ENCODE measurements at regions not wholly inside any gene's neighbourhood (a gene's known extent, or its start where the extent isn't known, plus 50 kb on each side); places are given as distances from the start of the nearest gene placed in this dataset.
"Not testable (repeated sequence)": the region's sequence is repeated elsewhere in the genome, so short reads cannot be mapped to it uniquely, and the experiment has no call there.

DNA sequence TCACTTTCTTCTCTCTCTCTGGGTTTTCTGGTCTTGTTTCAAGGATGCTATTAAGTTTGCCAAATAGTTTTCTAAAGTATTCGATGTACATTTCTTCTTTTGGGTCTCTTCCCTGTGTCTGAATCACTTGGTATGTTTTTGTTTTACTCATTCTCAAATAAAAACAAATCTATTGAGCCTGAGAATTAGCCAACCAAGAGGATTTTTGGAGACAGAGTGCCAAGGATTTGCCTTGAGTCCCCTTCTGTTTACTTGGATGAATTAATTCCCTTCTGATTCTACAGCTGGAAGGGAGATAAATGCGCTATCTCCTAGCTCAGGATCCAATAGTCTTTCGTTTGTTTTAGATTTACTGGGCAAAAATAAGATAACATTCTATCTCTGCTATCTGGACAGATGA is 255.5 kb downstream of the SYT10 start:
- no peak for TF ChIP-seq POLR2AphosphoS5 (IDR thresholded peaks at IDR 0.05)
- TF ChIP-seq, protein P1, sequence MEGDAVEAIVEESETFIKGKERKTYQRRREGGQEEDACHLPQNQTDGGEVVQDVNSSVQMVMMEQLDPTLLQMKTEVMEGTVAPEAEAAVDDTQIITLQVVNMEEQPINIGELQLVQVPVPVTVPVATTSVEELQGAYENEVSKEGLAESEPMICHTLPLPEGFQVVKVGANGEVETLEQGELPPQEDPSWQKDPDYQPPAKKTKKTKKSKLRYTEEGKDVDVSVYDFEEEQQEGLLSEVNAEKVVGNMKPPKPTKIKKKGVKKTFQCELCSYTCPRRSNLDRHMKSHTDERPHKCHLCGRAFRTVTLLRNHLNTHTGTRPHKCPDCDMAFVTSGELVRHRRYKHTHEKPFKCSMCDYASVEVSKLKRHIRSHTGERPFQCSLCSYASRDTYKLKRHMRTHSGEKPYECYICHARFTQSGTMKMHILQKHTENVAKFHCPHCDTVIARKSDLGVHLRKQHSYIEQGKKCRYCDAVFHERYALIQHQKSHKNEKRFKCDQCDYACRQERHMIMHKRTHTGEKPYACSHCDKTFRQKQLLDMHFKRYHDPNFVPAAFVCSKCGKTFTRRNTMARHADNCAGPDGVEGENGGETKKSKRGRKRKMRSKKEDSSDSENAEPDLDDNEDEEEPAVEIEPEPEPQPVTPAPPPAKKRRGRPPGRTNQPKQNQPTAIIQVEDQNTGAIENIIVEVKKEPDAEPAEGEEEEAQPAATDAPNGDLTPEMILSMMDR (IDR thresholded peaks at IDR 0.05), result no peak
- TF ChIP-seq POLR2A (IDR thresholded peaks at IDR 0.05), result no peak
- TF ChIP-seq EP300 (IDR thresholded peaks at IDR 0.05), result no peak
- no peak overlapping the region for H3K27ac ChIP-seq
- WGBS, result 39% methylated on average over 3 of the region's 3 CpGs

DNA sequence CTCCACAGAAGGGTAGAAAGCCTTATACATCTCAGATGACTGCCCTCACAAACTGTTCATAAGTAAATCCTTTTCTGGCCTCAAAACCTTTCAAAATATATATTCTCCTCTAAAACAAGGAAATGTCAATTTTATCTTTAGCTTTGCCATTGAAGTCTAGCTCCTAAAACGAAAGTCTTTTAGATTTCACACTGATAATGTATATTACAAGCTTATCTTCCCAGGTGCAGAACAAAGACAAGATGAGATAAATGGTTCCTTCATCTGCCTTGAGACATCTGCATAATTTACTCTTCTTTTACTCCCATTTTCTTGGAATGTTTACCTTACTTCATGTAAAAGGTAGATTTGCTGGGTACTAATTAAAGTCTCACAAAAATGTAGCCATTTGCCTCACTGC is 257.1 kb downstream of the SYT10 start:
- H3K4me3 ChIP-seq, result no peak overlapping the region
- no peaks in the 10 kb centered on the region for H3K36me3 ChIP-seq
- no peak overlapping the region for H3K27ac ChIP-seq
- TF ChIP-seq POLR2AphosphoS5 (IDR thresholded peaks at IDR 0.05) (no peak), EP300 (IDR thresholded peaks at IDR 0.05) (no peak), POLR2A (IDR thresholded peaks at IDR 0.05) (no peak)
- TF ChIP-seq, protein P1 (IDR thresholded peaks at IDR 0.05), result no peak
- H3K9me3 ChIP-seq, result no peaks in the 10 kb centered on the region
- no peaks in the 10 kb centered on the region for H3K4me1 ChIP-seq
- no peak for DNase-seq (ENCODE audit: low spot score in 2 of 2)
- no peaks in the 10 kb centered on the region for H3K27me3 ChIP-seq
- WGBS, result 12% methylated on average over 1 of the region's 1 CpG

More for the DNA sequence above, 255.5 kb downstream of the SYT10 start:
- no peaks in the 10 kb centered on the region for H3K27me3 ChIP-seq
- H3K36me3 ChIP-seq, result no peaks in the 10 kb centered on the region
- DNase-seq (ENCODE audit: low spot score in 2 of 2), result no peak
- no peak overlapping the region for H3K4me3 ChIP-seq
- H3K9me3 ChIP-seq, result peaks cover under 1% of the 10 kb centered on the region
- H3K4me1 ChIP-seq, result no peaks in the 10 kb centered on the region

DNA sequence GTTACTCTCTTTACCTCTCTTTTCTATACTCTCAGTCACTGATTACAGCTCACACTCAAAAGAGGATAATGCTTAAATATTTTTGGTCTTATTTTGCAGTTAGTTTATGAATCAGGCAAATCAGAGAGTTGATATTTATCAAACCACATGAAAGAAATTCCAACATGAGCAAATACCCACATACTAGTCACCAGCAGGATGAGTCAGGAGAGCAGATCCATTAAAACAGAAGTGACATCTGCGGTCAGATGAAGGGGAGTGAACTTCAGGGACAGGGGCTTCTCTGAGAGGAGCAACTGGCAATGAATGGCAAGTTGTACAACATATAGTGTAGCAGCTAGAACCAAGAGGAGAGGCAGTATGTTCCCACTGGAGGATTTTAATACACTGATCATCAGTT is 258.7 kb downstream of the SYT10 start:
- H3K4me1 ChIP-seq, result no peaks in the 10 kb centered on the region
- H3K27me3 ChIP-seq, result no peaks in the 10 kb centered on the region
- no peak overlapping the region for H3K27ac ChIP-seq
- no peaks in the 10 kb centered on the region for H3K36me3 ChIP-seq
- H3K4me3 ChIP-seq, result no peak overlapping the region
- TF ChIP-seq POLR2AphosphoS5 (IDR thresholded peaks at IDR 0.05) (no peak), EP300 (IDR thresholded peaks at IDR 0.05) (no peak), POLR2A (IDR thresholded peaks at IDR 0.05) (no peak)
- TF ChIP-seq, protein P1 (IDR thresholded peaks at IDR 0.05), result no peak
- no peak for DNase-seq (ENCODE audit: low spot score in 2 of 2)
- no peaks in the 10 kb centered on the region for H3K9me3 ChIP-seq
- WGBS, result 64% methylated on average over 1 of the region's 1 CpG

DNA sequence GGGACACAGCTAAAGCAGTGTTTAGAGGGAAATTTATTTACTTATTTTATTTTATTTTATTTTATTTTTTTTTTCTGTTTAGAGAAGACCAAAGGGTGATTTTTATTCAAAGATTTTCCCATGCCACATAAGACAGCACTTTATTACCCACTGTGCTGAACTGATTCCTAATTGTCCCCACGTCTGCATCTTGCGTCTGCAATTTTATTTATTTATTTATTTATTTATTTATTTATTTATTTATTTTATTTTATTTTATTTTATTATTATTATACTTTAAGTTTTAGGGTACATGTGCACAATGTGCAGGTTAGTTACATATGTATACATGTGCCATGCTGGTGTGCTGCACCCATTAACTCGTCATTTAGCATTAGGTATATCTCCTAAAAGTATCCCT is 269.7 kb upstream of the PKP2 start:
- H3K27ac ChIP-seq; H3K27me3 ChIP-seq; H3K4me3 ChIP-seq; H3K4me1 ChIP-seq; DNase-seq (ENCODE audit: low spot score in 2 of 2); H3K36me3 ChIP-seq: not testable (repeated sequence)
- 89% methylated on average over 3 of the region's 3 CpGs for whole genome bisulfite sequencing
- H3K9me3 ChIP-seq, result peaks cover 19% of the 10 kb centered on the region

DNA sequence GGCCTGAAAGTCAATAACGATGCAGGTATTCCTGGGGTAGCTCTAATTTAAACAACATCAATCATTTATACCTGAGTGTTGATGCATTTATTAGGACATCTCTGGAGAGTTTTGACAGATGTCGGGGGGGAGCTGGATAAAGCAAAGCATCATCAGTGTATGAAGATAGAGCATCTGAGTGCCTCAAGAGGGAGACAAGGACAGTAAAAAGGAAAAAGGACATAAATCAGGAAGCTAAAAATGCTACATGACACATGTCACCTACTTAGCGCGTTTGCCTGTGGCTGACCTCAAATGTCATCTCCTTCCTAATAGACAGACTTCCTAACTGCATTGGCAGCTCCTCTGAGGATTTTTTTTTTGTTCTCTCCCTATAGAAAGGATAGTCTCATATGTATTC is 259.5 kb upstream of the PKP2 start:
- WGBS, result 49% methylated on average over 4 of the region's 4 CpGs
- Histone ChIP-seq H3K4me1 (no peaks in the 10 kb centered on the region), H3K27me3 (no peaks in the 10 kb centered on the region), H3K36me3 (no peaks in the 10 kb centered on the region), H3K9me3 (peaks cover 14% of the 10 kb centered on the region), H3K27ac (no peak overlapping the region), H3K4me3 (no peak overlapping the region)
- TF ChIP-seq, protein P1 (IDR thresholded peaks at IDR 0.05), result no peak
- TF ChIP-seq POLR2A (IDR thresholded peaks at IDR 0.05), result no peak
- no peak for TF ChIP-seq POLR2AphosphoS5 (IDR thresholded peaks at IDR 0.05)
- no peak for TF ChIP-seq EP300 (IDR thresholded peaks at IDR 0.05)
- no peak for DNase-seq (ENCODE audit: low spot score in 2 of 2)

DNA sequence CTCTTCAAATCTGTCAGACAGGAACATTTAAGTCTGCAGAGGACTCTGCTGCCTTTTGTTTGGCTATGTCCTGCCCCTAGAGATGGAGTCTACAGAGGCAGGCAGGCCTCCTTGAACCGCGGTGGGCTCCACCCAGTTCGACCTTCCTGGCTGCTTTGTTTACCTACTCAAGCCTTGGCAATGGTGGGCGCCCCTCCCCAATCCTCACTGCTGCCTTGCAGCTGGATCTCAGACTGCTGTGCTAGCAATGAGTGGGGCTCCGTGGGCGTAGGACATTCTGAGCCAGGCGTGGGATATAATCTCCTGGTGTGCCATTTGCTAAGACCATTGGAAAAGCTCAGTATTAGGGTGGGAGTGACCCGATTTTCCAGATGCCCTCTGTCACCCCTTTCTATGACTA is 250.7 kb upstream of the PKP2 start:
- not testable (repeated sequence) for H3K27me3 ChIP-seq; H3K27ac ChIP-seq; H3K36me3 ChIP-seq; H3K4me1 ChIP-seq; DNase-seq (ENCODE audit: low spot score in 2 of 2); H3K4me3 ChIP-seq
- 100% methylated on average over 4 of the region's 8 CpGs for WGBS
- H3K9me3 ChIP-seq, result peaks cover 10% of the 10 kb centered on the region

Measured in suprapubic skin (tissue), 4 donors.